Transverse colon (tissue), 3 donors: ENCODE measurements at regions not wholly inside any gene's neighbourhood (a gene's known extent, or its start where the extent isn't known, plus 50 kb on each side); places are given as distances from the start of the nearest gene placed in this dataset.

ENCODE experiments used
- POLR2A ChIP-seq: fragments of 450-650 bp; IDR thresholded peaks from one replicate; pipeline ENCODE4 v1.6.1; 2016; ENCODE audit warnings: antibody characterized with exemption, mild to moderate bottlenecking, moderate library complexity
- TF ChIP-seq, protein P1 (sequence below), 5 experiments: fragments of 200-600 bp in 3 of 5; fragments of 450-650 bp in 2 of 5; sonication (generic) in 3 of 5; IDR thresholded peaks; 1 replicate in 2 of 5; 2 replicates in 3 of 5; pipeline ENCODE4 v1.5.1; 2016 to 2017; ENCODE audit warnings: antibody characterized with exemption in 5 of 5, inconsistent platforms in 3 of 5, mild to moderate bottlenecking in 2 of 5, moderate library complexity in 1 of 5

DNA sequence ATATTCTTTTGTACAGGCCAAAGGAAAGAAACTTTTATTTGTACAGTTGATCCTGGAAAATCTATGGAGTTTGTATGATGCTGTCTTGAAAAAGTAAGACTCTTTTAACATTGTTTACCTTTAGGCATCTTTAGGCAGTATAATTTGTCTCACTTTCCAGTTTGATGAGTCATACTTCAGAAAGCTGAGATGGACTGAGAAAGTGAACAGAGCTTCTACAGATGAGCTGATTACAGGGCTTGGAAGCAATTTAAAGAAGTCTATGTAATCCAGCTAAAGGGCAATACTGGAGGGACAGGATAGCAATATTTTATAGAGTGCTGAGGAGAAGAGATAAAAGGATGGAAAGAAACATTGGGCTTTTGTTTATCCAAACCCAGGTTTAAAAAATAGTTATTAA lies 123.5 kb upstream of the GOLGA6L4 start:
- TF ChIP-seq, protein P1, sequence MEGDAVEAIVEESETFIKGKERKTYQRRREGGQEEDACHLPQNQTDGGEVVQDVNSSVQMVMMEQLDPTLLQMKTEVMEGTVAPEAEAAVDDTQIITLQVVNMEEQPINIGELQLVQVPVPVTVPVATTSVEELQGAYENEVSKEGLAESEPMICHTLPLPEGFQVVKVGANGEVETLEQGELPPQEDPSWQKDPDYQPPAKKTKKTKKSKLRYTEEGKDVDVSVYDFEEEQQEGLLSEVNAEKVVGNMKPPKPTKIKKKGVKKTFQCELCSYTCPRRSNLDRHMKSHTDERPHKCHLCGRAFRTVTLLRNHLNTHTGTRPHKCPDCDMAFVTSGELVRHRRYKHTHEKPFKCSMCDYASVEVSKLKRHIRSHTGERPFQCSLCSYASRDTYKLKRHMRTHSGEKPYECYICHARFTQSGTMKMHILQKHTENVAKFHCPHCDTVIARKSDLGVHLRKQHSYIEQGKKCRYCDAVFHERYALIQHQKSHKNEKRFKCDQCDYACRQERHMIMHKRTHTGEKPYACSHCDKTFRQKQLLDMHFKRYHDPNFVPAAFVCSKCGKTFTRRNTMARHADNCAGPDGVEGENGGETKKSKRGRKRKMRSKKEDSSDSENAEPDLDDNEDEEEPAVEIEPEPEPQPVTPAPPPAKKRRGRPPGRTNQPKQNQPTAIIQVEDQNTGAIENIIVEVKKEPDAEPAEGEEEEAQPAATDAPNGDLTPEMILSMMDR (IDR thresholded peaks at IDR 0.05), result no peak
- TF ChIP-seq POLR2A, result no peak
